GOT3 (cell line): ENCODE measurements at regions not wholly inside any gene's neighbourhood (a gene's known extent, or its start where the extent isn't known, plus 50 kb on each side); places are given as distances from the start of the nearest gene placed in this dataset.
"Not testable (repeated sequence)": the region's sequence is repeated elsewhere in the genome, so short reads cannot be mapped to it uniquely, and the experiment has no call there.

ENCODE experiments used
- DNase-seq: peaks from one replicate; lab custom pipeline; 2025; ENCODE audit warnings: mixed read lengths; lab: John Stamatoyannopoulos, UW

- DNase-seq = no peak
Measured at GRCh38 chr10:8602821-8603220, 548.3 kb downstream of the GATA3 start.

GRCh38 chr10:8614054-8614565 lies 559.6 kb downstream of the GATA3 start:
- no peak for DNase-seq

- DNase-seq = no peak
Measured at GRCh38 chr10:8615118-8615517, 560.6 kb downstream of the GATA3 start.

- no peak for DNase-seq
Measured at GRCh38 chr10:8616166-8616565, 561.7 kb downstream of the GATA3 start.

GRCh38 chr10:8617792-8618191 lies 563.3 kb downstream of the GATA3 start:
- no peak for DNase-seq

- DNase-seq = no peak
Measured at GRCh38 chr10:8618834-8619233, 564.3 kb downstream of the GATA3 start.

GRCh38 chr10:8628351-8628750 lies 573.9 kb downstream of the GATA3 start:
- no peak for DNase-seq

- no peak for DNase-seq
Measured at GRCh38 chr10:8633909-8634308, 579.4 kb downstream of the GATA3 start.

- DNase-seq = no peak
Measured at GRCh38 chr10:8636371-8636770, 581.9 kb downstream of the GATA3 start.

GRCh38 chr10:8637640-8638039 lies 583.2 kb downstream of the GATA3 start:
- no peak for DNase-seq

GRCh38 chr10:8638088-8638672 lies 583.7 kb downstream of the GATA3 start:
- DNase-seq = no peak

- no peak for DNase-seq
Measured at GRCh38 chr10:8639486-8640185, 585.1 kb downstream of the GATA3 start.

GRCh38 chr10:8640301-8640700 lies 585.8 kb downstream of the GATA3 start:
- DNase-seq = no peak

GRCh38 chr10:8640878-8641277 lies 586.4 kb downstream of the GATA3 start:
- no peak for DNase-seq

- DNase-seq = no peak
Measured at GRCh38 chr10:8656261-8656660, 601.8 kb downstream of the GATA3 start.

- no peak for DNase-seq
Measured at GRCh38 chr10:8659982-8660381, 605.5 kb downstream of the GATA3 start.

- no peak for DNase-seq
Measured at GRCh38 chr10:8661886-8662285, 607.4 kb downstream of the GATA3 start.

GRCh38 chr10:8663131-8663530 lies 608.6 kb downstream of the GATA3 start:
- DNase-seq = no peak

- no peak for DNase-seq
Measured at GRCh38 chr10:8665322-8665721, 610.8 kb downstream of the GATA3 start.

GRCh38 chr10:8670461-8670860 lies 616.0 kb downstream of the GATA3 start:
- DNase-seq = no peak

GRCh38 chr10:8674230-8674629 lies 619.7 kb downstream of the GATA3 start:
- DNase-seq = no peak

GRCh38 chr10:8677642-8678041 lies 623.2 kb downstream of the GATA3 start:
- DNase-seq = no peak

- not testable (repeated sequence) for DNase-seq
Measured at GRCh38 chr10:8684916-8685315, 630.4 kb downstream of the GATA3 start.

GRCh38 chr10:8688881-8689280 lies 634.4 kb downstream of the GATA3 start:
- no peak for DNase-seq
